H1 (cell line): ENCODE measurements at regions not wholly inside any gene's neighbourhood (a gene's known extent, or its start where the extent isn't known, plus 50 kb on each side); places are given as distances from the start of the nearest gene placed in this dataset.

ENCODE experiments used
- CTCF ChIA-PET: fragments of 300-600 bp; sonication (Branson Sonifier 250); formaldehyde crosslinking; loops from one replicate; lab custom pipeline; 2021; ENCODE audit not compliant: partially characterized antibody; lab: Charles Lee
- POLR2A ChIA-PET: fragments of 300-600 bp; sonication (Branson Sonifier 250); formaldehyde crosslinking; loops from one replicate; lab custom pipeline; 2021; ENCODE audit warnings: inconsistent platforms; ENCODE audit not compliant: partially characterized antibody; lab: Charles Lee
- DNase-seq, 2 experiments: peaks; one replicate each; pipeline versions ENCODE4 v3.0.0 to v3.0.0-alpha.2; 2010 to 2022; ENCODE audit warnings: low spot score in 2 of 2, low read depth in 1 of 2, mixed read lengths in 1 of 2
- FAIRE-seq: peaks from 2 replicates; lab custom pipeline; 2011; peaks lifted over from hg19 to GRCh38; lab: Jason Lieb, UNC
- H2AFZ ChIP-seq: 2 replicates; pipeline ENCODE4 v1.8.1; 2012; ENCODE audit warnings: low read length, inconsistent platforms
- H2AK5ac ChIP-seq: 2 replicates; pipeline ENCODE4 v1.6.1; 2013; ENCODE audit warnings: low read depth, low read length
- H2BK120ac ChIP-seq: replicated peaks from 2 replicates; pipeline ENCODE3; 2013; ENCODE audit warnings: low read depth, low read length, inconsistent platforms
- H2BK12ac ChIP-seq: 2 replicates; pipeline ENCODE4 v1.6.1; 2013; ENCODE audit warnings: low read depth, low read length
- H2BK15ac ChIP-seq: 2 replicates; pipeline ENCODE4 v1.6.1; 2013; ENCODE audit warnings: low read length
- H2BK20ac ChIP-seq: 2 replicates; pipeline ENCODE4 v1.6.1; 2013; ENCODE audit warnings: low read length
- H2BK5ac ChIP-seq: 2 replicates; pipeline ENCODE4 v1.6.1; 2013; ENCODE audit warnings: low read depth, low read length
- H3K14ac ChIP-seq: 2 replicates; pipeline ENCODE4 v1.6.1; 2013; ENCODE audit warnings: inconsistent platforms; ENCODE audit not compliant: insufficient read length
- H3K18ac ChIP-seq: 2 replicates; pipeline ENCODE4 v1.6.1; 2013; ENCODE audit warnings: low read length; ENCODE audit errors: extremely low read depth
- H3K23ac ChIP-seq: 2 replicates; pipeline ENCODE4 v1.6.1; 2013; ENCODE audit warnings: inconsistent platforms; ENCODE audit not compliant: insufficient read length
- H3K23me2 ChIP-seq: 2 replicates; pipeline ENCODE4 v1.6.1; 2013; ENCODE audit warnings: low read depth, low read length
- H3K27ac ChIP-seq: 2 replicates; pipeline ENCODE4 v1.6.1; 2011; ENCODE audit warnings: low read depth, low read length, inconsistent platforms
- H3K27me3 ChIP-seq, 4 experiments: replicated peaks in 1 of 4; 1 replicate in 1 of 4; 2 replicates in 3 of 4; pipeline versions ENCODE4 v1.6.1 to v1.8.1; 2011 to 2013; ENCODE audit warnings: low read length in 3 of 4, mild to moderate bottlenecking in 3 of 4, inconsistent platforms in 2 of 4, mixed read lengths in 2 of 4, moderate library complexity in 1 of 4; ENCODE audit not compliant: control insufficient read depth in 3 of 4, insufficient read depth in 3 of 4; ENCODE audit errors: extremely low read depth in 1 of 4
- H3K36me3 ChIP-seq, 4 experiments: 2 replicates each; pipeline versions ENCODE4 v1.6.1 to v1.8.1; 2011 to 2013; ENCODE audit warnings: mild to moderate bottlenecking in 4 of 4, low read length in 3 of 4, moderate library complexity in 2 of 4, control low read depth in 1 of 4, inconsistent platforms in 1 of 4; ENCODE audit not compliant: insufficient read depth in 4 of 4, control insufficient read depth in 2 of 4
- H3K4ac ChIP-seq: replicated peaks from 2 replicates; pipeline ENCODE3; 2013; ENCODE audit warnings: low read length, low read depth, mixed read lengths, inconsistent platforms; ENCODE audit not compliant: insufficient read length
- H3K4me1 ChIP-seq, 4 experiments: replicated peaks in 1 of 4; 1 replicate in 1 of 4; 2 replicates in 3 of 4; pipeline versions ENCODE4 v1.6.1 to v1.8.1; 2011 to 2013; ENCODE audit warnings: low read length in 3 of 4, inconsistent platforms in 2 of 4, mixed read lengths in 1 of 4; ENCODE audit not compliant: insufficient read depth in 4 of 4, control insufficient read depth in 3 of 4
- H3K4me2 ChIP-seq, 2 experiments: 2 replicates each; pipeline versions ENCODE4 v1.6.1 to v1.8.1; 2011 to 2013; ENCODE audit warnings: low read depth in 2 of 2, low read length in 2 of 2, control low read depth in 1 of 2, inconsistent platforms in 1 of 2, mild to moderate bottlenecking in 1 of 2; ENCODE audit not compliant: insufficient read depth in 1 of 2
- H3K4me3 ChIP-seq, 4 experiments: fragments of 200-600, 300-600 bp in 1 of 4; sonication (generic), shearing (Covaris generic), sonication (Bioruptor Twin) in 1 of 4; 2 replicates each; pipeline versions ENCODE4 v1.5.1 to v1.8.1; 2011 to 2016; ENCODE audit warnings: low read length in 4 of 4, low read depth in 3 of 4, control low read depth in 2 of 4, inconsistent platforms in 2 of 4, mild to moderate bottlenecking in 2 of 4, mixed read lengths in 1 of 4, moderate library complexity in 1 of 4; ENCODE audit not compliant: insufficient read depth in 2 of 4; ENCODE audit errors: extremely low read depth in 1 of 4
- H3K56ac ChIP-seq: replicated peaks from 2 replicates; pipeline ENCODE3; 2013; ENCODE audit warnings: low read depth, mild to moderate bottlenecking, mixed read lengths, low read length, inconsistent platforms; ENCODE audit not compliant: insufficient read length
- H3K79me1 ChIP-seq: 2 replicates; pipeline ENCODE4 v1.6.1; 2013; ENCODE audit warnings: low read depth, low read length, control low read depth
- H3K79me2 ChIP-seq, 2 experiments: 2 replicates each; pipeline versions ENCODE4 v1.6.1 to v1.8.1; 2012 to 2013; ENCODE audit warnings: low read length in 2 of 2, mild to moderate bottlenecking in 2 of 2, inconsistent platforms in 1 of 2; ENCODE audit not compliant: insufficient read depth in 2 of 2, control insufficient read depth in 1 of 2
- H3K9ac ChIP-seq, 4 experiments: replicated peaks in 1 of 4; 1 replicate in 1 of 4; 2 replicates in 3 of 4; pipeline versions ENCODE4 v1.6.1 to v1.8.1; 2011 to 2013; ENCODE audit warnings: low read depth in 3 of 4, low read length in 3 of 4, control low read depth in 2 of 4, mild to moderate bottlenecking in 2 of 4, moderate library complexity in 2 of 4, inconsistent platforms in 1 of 4; ENCODE audit errors: extremely low read depth in 1 of 4
- H3K9me3 ChIP-seq, 2 experiments: 2 replicates each; pipeline versions ENCODE4 v1.6.1 to v1.8.1; 2012 to 2013; ENCODE audit warnings: mild to moderate bottlenecking in 2 of 2, moderate library complexity in 2 of 2, control low read depth in 1 of 2, inconsistent platforms in 1 of 2, low read depth in 1 of 2, low read length in 1 of 2, mixed read lengths in 1 of 2; ENCODE audit not compliant: insufficient read depth in 2 of 2
- H4K20me1 ChIP-seq, 2 experiments: replicated peaks in 1 of 2; 2 replicates each; pipeline versions ENCODE3 to v1.8.1; 2011 to 2013; ENCODE audit warnings: inconsistent platforms in 2 of 2, low read length in 2 of 2, mild to moderate bottlenecking in 1 of 2; ENCODE audit not compliant: insufficient read depth in 2 of 2, control insufficient read depth in 1 of 2
- H4K5ac ChIP-seq: 2 replicates; pipeline ENCODE4 v1.6.1; 2013; ENCODE audit warnings: low read length, low read depth, mixed read lengths, inconsistent platforms; ENCODE audit not compliant: insufficient read length
- H4K8ac ChIP-seq: 2 replicates; pipeline ENCODE4 v1.8.0; 2013; ENCODE audit warnings: mild to moderate bottlenecking, moderate library complexity, low read length, inconsistent platforms; ENCODE audit not compliant: insufficient read depth; ENCODE audit errors: extremely low read depth
- H4K91ac ChIP-seq: replicated peaks from 2 replicates; pipeline ENCODE3; 2013; ENCODE audit warnings: low read length, mixed read lengths, inconsistent platforms; ENCODE audit not compliant: insufficient read length
- BRCA1 ChIP-seq: IDR thresholded peaks from 2 replicates; pipeline ENCODE4 v1.6.1; 2012; ENCODE audit warnings: low read depth, low read length, improper control_type of control experiment
- CREB1 ChIP-seq: IDR thresholded peaks from 2 replicates; pipeline ENCODE4 v1.6.1; 2012; ENCODE audit warnings: inconsistent platforms
- KDM4A ChIP-seq: IDR thresholded peaks from one replicate; pipeline ENCODE4 v1.7.1; 2012; ENCODE audit warnings: low read depth, mild to moderate bottlenecking, moderate library complexity, low read length, inconsistent platforms; ENCODE audit not compliant: severe bottlenecking
- NRF1 ChIP-seq: IDR thresholded peaks from 2 replicates; pipeline ENCODE4 v1.6.1; 2011; ENCODE audit warnings: mild to moderate bottlenecking, low read depth, low read length, improper control_type of control experiment
- RNF2 ChIP-seq: fragments of 200-900, 300-1000 bp; sonication (generic); IDR thresholded peaks from 2 replicates; pipeline ENCODE4 v1.7.1; 2016; ENCODE audit warnings: borderline replicate concordance, low read depth, mild to moderate bottlenecking, antibody characterized with exemption, low read length; ENCODE audit not compliant: poor library complexity, severe bottlenecking; ENCODE audit errors: missing control alignments
- WGBS, 2 experiments: shearing (Covaris generic) in 1 of 2; methylation state at CpG; one replicate each; pipeline versions ENCODE4 v1.1.6 to v1.1.7; 2013 to 2015; ENCODE audit warnings: low lambda C conversion rate in 2 of 2, mixed read lengths in 2 of 2, inconsistent platforms in 1 of 2, low coverage in 1 of 2, missing lambda C conversion rate in 1 of 2; ENCODE audit not compliant: insufficient replicate concordance in 2 of 2, insufficient coverage in 1 of 2, insufficient read length in 1 of 2; ENCODE audit errors: extremely low coverage in 1 of 2, missing lambda C conversion rate in 1 of 2; 5-methylcytosine and 5-hydroxymethylcytosine counted together

DNA sequence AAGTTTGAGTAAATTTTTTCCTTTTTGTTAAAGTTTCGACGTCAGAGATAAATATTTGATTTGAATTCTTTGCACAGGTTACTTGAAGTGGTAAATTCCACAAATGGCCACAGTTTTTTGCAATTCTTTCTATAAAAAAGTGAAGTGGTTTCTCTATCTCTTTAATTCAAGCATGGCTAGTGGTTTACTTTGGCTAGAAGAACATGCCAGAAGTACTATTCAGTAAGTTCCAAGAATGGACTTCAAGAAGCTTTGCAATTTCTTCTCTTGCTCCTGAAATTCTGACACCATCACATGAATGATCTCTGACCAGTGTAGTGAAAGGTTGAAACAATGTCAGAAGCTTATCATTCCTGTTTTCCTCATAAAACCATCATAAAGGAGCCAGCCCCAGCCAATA is 55.7 kb upstream of the RNPC3 start:
- Histone ChIP-seq H2BK5ac (no peak overlapping the region), H3K4ac (no peak overlapping the region), H2BK120ac (no peak overlapping the region), H3K23me2 (no peaks in the 10 kb centered on the region), H3K36me3 (no peaks in the 10 kb centered on the region), H3K79me1 (no peaks in the 10 kb centered on the region), H3K18ac (no peak overlapping the region), H4K20me1 (no peaks in the 10 kb centered on the region), H4K5ac (no peak overlapping the region), H3K9me3 (no peaks in the 10 kb centered on the region), H3K4me2 (no peak overlapping the region), H3K23ac (no peak overlapping the region), H4K8ac (no peak overlapping the region), H4K91ac (no peak overlapping the region), H2AFZ (no peak overlapping the region), H3K56ac (no peak overlapping the region), H3K27me3 (no peaks in the 10 kb centered on the region), H2BK20ac (no peak overlapping the region), H3K4me3 (no peak overlapping the region), H2BK15ac (no peak overlapping the region), H2AK5ac (no peak overlapping the region), H2BK12ac (no peak overlapping the region), H3K27ac (no peak overlapping the region), H3K9ac (no peak overlapping the region), H3K79me2 (no peaks in the 10 kb centered on the region), H3K14ac (no peak overlapping the region), H3K4me1 (no peaks in the 10 kb centered on the region)
- TF ChIP-seq KDM4A (no peak), CREB1 (no peak), NRF1 (no peak), RNF2 (no peak), BRCA1 (no peak)
- POLR2A ChIA-PET = no interaction called here
- DNase-seq (no peak), FAIRE-seq (no peak)
- CTCF ChIA-PET = interaction anchor here (1.5 to 3.6 kb wide), 2 partner anchors 8 to 363 kb away, joined by 3 to 12 read pairs; no protein-coding TSS in a partner anchor
- 93% methylated on average over 2 of the region's 2 CpGs; no CpG with 5 or more reads in 1 of the 2 experiments for WGBS, 2 experiments
